Coronary artery (tissue), 2 donors: ENCODE measurements at regions not wholly inside any gene's neighbourhood (a gene's known extent, or its start where the extent isn't known, plus 50 kb on each side); places are given as distances from the start of the nearest gene placed in this dataset.

ENCODE experiments used
- DNase-seq: peaks from one replicate; pipeline ENCODE4 v3.0.0-alpha.2; 2017; ENCODE audit warnings: low spot score
- H3K27ac ChIP-seq, 2 donors: fragments of 200-600 bp; sonication (generic); one replicate each; pipeline ENCODE4 v1.5.1; 2016 to 2019
- H3K4me3 ChIP-seq: fragments of 200-600 bp; sonication (generic); 2 replicates; pipeline ENCODE4 v1.5.1; 2016; ENCODE audit warnings: mild to moderate bottlenecking, moderate library complexity
- TF ChIP-seq, protein P1 (sequence below): fragments of 200-600 bp; sonication (generic); IDR thresholded peaks from one replicate; pipeline ENCODE4 v1.5.1; 2019; ENCODE audit warnings: antibody characterized with exemption

DNA sequence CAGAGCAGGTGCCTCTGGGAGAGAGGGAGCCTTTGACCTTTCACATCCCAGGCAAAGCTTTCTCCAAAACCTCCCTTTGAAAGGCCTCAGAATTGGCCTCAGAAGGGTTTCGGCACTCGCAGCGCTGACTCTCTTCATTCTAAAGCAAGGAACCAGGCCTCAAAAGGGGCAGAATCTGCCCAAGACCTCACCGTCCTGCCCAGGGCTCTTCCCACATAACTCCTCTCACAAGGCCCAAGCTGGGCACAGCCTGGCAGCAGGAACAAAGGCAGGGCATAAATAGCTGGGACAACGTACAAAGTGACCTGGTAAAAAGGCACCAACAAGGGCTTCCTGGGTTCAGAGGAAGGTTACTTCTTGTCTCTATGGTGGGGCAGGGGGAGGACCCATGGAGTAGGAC, 166.3 kb upstream of the FSTL4 start:
- H3K27ac ChIP-seq = no peak overlapping the region
- no peak overlapping the region for H3K4me3 ChIP-seq
- TF ChIP-seq, protein P1, sequence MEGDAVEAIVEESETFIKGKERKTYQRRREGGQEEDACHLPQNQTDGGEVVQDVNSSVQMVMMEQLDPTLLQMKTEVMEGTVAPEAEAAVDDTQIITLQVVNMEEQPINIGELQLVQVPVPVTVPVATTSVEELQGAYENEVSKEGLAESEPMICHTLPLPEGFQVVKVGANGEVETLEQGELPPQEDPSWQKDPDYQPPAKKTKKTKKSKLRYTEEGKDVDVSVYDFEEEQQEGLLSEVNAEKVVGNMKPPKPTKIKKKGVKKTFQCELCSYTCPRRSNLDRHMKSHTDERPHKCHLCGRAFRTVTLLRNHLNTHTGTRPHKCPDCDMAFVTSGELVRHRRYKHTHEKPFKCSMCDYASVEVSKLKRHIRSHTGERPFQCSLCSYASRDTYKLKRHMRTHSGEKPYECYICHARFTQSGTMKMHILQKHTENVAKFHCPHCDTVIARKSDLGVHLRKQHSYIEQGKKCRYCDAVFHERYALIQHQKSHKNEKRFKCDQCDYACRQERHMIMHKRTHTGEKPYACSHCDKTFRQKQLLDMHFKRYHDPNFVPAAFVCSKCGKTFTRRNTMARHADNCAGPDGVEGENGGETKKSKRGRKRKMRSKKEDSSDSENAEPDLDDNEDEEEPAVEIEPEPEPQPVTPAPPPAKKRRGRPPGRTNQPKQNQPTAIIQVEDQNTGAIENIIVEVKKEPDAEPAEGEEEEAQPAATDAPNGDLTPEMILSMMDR = no peak
- peak; percentile 26 for DNase-seq

DNA sequence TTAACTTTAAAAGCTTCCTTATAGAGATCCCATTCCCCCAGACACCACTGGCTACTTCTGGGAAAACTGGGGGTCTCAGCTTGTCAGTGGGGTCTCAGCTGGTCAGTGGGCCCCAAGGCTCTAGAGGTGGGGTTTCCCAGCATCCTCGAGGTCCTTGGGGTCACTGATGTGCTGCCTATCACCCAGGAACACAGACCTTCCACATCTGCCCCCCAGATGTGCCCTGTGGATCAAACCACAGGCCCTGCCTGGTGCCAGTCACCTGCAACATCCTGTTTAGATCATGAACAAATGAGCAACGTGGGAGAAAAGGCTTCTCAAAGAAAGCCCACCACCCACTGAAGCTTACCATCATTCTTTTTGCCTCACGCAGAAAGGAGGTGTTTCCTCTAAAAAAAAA, 165.6 kb upstream of the FSTL4 start:
- TF ChIP-seq, protein P1 = no peak
- DNase-seq = peak; percentile 7

DNA sequence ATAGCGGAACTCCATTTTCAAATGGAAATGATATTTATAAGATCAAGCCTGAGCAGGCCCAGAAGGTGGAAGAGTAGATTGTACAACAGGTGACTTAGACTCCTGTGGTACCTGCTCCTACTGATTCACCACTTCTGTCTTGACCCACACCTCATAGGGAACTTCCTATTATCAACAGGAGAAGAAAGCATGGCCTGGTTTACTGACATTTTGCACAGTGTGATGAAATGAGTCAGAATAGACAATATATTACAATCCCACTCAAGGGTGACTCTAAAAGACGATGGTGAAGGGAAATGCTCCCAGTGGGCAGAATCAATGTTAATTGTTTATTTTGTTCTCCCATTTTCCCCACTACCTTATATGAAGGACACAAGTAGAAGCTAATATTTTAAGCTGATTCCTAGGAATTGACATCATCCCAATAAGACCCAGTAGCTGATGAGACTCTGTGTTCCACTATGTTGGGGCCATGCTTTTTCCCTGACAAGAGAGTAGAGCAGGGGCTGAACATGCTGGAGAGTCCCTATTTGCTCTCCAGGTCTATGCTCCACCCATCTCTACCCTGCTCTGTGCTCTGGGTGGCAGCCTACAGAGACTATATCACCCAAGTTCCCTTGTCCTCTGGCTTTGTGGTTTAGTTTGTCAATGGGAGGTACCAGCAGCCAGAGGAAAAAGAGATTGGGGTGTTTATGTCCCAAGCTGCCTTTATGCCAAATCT, 163.4 kb upstream of the FSTL4 start:
- TF ChIP-seq, protein P1 = no peak
- no peak overlapping the region for H3K27ac ChIP-seq
- H3K4me3 ChIP-seq = no peak overlapping the region
- peak; percentile 29 for DNase-seq

More for the DNA sequence above, 165.6 kb upstream of the FSTL4 start:
- Histone ChIP-seq H3K27ac (no peak overlapping the region), H3K4me3 (no peak overlapping the region)

DNA sequence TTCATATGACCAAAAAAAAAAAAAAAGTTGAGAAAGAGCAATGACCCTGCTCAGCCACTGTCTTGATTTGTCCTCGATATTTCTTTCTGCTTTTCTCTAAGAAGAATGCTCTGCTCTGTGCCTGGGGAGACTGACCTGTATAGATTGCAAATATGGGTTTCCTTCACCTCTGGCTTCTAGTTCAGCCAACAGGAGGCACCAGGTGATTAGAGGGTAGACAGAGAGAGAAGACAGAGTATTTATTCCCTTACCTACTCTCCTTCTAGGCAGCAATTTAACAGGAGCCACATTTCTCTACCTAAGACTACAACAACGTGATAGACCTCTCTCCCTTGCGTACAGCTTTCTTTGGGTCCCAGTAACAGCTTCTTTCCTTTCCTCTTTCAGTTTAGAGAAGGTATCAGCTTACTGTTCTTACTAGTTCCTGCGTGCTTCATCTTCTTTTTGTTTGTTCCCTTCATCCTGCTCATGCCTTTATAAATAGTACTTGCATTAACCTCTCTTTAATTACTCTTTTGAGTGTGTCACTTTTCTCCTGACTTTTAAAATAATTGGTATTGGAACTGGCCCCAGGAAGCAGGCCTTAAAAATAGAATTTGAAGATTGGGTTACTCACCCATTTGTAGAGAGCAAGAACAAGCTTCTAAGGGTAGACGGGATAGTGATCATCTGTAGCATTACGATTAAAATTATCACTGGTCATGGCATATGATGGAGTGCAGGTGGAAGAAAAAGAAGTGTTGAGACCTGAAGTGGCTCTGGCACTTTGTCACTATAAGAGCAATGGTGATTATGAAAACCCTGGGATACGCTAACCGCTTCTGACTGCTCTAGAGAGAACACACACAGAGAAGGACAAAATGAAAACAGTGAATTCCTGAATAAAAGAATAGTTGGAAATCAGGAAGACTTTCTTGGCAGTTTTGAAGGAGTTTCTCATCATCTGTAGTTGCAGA, 161.2 kb upstream of the FSTL4 start:
- TF ChIP-seq, protein P1 = no peak
- Histone ChIP-seq H3K4me3 (no peak overlapping the region), H3K27ac (no peak overlapping the region)
- DNase-seq = no peak

DNA sequence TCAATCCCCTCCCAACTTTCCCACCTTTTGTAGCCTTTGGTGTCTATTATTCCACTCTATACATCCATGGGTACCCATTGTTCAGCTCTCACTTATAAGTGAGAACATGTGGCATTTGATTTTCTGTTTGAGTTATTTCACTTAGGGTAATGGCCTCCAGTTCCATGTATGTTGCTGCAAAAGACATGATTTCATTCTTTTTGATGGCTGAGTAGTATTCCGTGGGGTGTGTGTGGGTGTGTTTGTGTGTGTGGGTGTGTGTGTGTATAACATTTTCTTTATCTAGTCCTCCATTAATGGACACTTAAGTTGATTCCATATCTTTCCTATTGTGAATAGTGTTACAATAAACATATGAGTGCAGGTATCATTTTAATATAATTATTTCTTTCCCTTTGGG, 157.5 kb upstream of the FSTL4 start:
- DNase-seq = no peak
- H3K4me3 ChIP-seq = no peak overlapping the region
- TF ChIP-seq, protein P1 = no peak
- no peak overlapping the region for H3K27ac ChIP-seq

DNA sequence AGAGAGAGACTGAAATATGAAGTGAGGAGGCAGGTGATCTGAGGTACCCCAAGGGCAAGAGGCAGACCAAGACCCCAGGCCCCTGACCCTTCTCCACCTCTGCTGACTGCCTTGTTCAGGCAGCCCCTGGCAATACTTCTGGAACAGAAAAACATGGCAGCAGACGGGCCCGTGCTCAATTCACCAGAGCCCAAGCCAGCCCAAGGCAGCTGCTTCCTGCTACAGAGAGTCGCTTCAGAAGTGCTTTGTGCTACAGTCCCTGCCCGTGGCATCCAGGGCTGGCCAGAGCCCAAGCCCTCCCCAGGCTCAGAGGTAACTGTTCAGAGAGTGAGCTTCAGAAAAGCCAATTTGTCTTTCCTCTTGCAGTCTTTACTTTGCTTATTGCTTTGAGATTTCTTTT, 151.4 kb upstream of the FSTL4 start:
- peak; percentile 50 for DNase-seq
- TF ChIP-seq, protein P1 = no peak
- H3K27ac ChIP-seq = no peak overlapping the region
- no peak overlapping the region for H3K4me3 ChIP-seq
